ENCODE measurements at regions not wholly inside any gene's neighbourhood (a gene's known extent, or its start where the extent isn't known, plus 50 kb on each side); places are given as distances from the start of the nearest gene placed in this dataset.

- TF ChIP-seq CTCF (IDR thresholded peaks at IDR 0.05 in 2 of 3, conservative IDR thresholded peaks at IDR 0.05 in 1 of 3; ENCODE audit: insufficient read depth in 2 of 3, low read depth in 1 of 3, low read length in 3 of 3) (no peak), IRF1 (CRISPR knock-in tag; IDR thresholded peaks at IDR 0.05; ENCODE audit: borderline replicate concordance) (no peak), ELK1 (CRISPR knock-in tag; IDR thresholded peaks at IDR 0.05) (no peak), ATF6 (CRISPR knock-in tag; IDR thresholded peaks at IDR 0.05) (no peak), ZNF224 (CRISPR knock-in tag; IDR thresholded peaks at IDR 0.05) (no peak), ZNF24 (IDR thresholded peaks at IDR 0.05) (no peak), ZFX (CRISPR knock-in tag; IDR thresholded peaks at IDR 0.05) (no peak), ZNF175 (CRISPR knock-in tag; IDR thresholded peaks at IDR 0.05; ENCODE audit: low read depth) (no peak), IRF2 (CRISPR knock-in tag; IDR thresholded peaks at IDR 0.05) (no peak), ZFP30 (CRISPR knock-in tag; IDR thresholded peaks at IDR 0.05; ENCODE audit: borderline replicate concordance) (no peak), ZNF277 (CRISPR knock-in tag; IDR thresholded peaks at IDR 0.05; ENCODE audit: borderline replicate concordance) (no peak), L3MBTL2 (IDR thresholded peaks at IDR 0.05) (no peak)
Measured at GRCh38 chr3:64417816-64418215, 192.6 kb upstream of the PRICKLE2 start.
